GM19455 (cell line): ENCODE measurements at regions not wholly inside any gene's neighbourhood (a gene's known extent, or its start where the extent isn't known, plus 50 kb on each side); places are given as distances from the start of the nearest gene placed in this dataset.

ENCODE experiments used
- ATAC-seq: cut with Tn5 transposase; IDR thresholded peaks from one replicate; pipeline ENCODE4 v1.9.1; 2021; ENCODE audit not compliant: unreplicated experiment

DNA sequence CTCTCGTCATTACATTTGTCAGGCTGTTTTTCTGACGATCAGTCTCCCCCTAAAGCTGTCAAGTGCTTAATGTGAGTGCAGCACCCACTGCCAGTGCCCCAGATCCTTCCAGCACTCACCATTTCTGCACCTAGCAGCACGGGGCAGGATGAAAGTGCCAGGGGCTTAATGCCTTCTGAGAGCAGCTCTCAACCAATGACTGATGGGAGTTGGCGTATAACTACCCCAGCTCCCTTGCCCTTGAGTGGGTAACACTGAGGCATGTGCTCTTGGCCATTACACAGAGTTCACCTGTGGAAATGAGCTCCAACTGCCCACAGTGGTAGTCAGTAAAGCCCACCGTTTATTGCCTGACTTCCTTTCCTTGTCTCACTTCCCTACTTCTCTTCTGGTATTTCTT is 226.2 kb upstream of the BCOR start:
- no peak for ATAC-seq

DNA sequence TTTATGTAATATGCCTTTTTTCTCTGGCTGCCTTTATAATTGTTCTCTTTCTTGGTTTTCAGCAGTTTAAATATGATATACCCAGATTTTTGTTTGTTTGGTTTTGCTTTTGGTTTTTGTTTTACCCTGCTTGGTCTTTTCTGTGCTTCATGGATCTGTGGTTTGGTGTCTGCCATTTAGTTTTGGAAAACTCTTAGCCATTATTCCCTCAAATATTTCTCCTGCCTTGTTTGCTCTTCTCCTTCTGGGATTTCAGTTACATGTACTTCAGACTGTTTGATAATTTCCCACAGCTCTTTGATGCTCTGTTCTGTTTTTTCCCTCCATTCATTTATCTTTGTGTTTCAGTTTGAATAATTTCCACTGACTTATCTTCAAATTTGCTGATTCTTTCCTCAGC is 223.1 kb upstream of the BCOR start:
- no peak for ATAC-seq

DNA sequence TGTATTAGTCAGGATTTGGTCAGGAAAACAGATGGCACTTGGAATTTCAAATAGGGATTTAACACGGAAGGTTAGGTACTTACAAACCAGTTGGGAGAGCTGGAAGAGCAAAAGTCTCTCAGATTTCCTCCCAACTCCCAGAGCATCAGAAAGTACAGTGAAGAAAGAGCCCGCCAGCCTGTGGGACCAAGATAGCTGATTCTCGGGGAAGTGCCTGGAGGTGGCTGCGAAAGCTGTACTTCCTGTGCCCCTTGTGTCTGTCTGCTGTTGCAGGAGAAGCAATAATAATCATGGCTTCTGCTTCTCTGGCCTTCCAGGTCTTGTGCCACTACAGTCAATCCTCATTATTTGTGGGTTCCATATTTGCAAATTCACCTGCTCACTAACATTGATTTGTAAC is 221.0 kb upstream of the BCOR start:
- ATAC-seq: no peak

DNA sequence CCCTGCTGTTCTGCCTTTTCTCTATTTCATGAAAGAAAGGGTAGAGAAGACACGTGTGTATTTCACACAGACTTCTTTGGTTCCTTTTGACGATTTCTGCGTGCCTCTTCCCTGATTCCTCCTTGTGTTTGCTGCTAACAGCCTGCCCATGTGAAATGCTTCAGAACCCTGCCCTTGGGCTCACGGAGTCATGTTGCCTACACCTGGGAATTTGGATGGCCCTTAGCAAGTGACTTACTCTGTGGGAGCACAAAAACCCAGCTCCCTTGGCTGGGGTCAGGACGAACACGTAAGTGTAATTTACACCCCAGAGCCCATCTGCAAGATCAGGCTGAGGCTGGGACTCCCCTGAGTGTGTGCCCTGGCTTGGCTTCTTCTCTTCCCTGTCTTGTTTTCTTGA is 220.3 kb upstream of the BCOR start:
- ATAC-seq: no peak

- ATAC-seq: no peak
Measured at GRCh38 chrX:40316502-40316901, 218.7 kb upstream of the BCOR start.

DNA sequence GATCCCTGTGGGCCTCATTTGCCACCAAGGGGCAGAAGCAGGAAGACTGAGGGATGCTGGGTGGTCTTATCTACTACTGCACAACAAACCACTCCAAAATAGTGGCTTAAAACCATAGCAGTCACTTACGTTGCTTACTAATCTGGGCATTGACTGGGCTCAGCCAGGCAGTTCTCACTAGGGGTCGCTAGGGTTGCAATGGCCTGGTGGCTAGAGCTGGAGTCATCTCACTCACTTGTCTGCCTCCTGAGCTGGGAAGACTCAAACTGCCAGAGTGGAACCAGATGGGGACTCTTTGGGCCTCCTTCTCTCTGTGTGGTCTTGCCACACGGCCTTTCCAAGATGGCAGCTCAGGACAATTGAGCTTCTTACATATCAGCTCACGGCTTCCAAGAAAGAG is 216.3 kb upstream of the BCOR start:
- ATAC-seq: no peak

DNA sequence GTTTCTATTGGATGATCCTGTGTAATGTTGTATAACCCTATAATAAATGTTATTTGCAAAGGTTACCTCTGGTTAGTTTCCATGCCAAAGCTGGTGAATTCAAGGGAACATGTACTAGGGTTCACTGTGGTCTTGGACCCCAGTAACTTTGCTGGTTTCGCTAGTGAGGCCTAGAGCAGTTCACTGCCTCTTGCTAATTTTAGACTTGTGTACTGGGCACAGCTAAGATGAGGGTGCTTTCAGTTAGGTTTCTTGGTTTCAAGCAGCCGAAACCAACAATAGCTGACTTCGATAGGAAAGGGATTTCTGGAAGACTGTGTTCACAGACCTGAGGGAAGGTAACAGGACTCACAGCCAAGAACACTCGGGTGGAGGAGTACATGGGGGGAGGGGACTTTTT is 215.5 kb upstream of the BCOR start:
- no peak for ATAC-seq

- no peak for ATAC-seq
Measured at GRCh38 chrX:40310447-40310846, 212.7 kb upstream of the BCOR start.

DNA sequence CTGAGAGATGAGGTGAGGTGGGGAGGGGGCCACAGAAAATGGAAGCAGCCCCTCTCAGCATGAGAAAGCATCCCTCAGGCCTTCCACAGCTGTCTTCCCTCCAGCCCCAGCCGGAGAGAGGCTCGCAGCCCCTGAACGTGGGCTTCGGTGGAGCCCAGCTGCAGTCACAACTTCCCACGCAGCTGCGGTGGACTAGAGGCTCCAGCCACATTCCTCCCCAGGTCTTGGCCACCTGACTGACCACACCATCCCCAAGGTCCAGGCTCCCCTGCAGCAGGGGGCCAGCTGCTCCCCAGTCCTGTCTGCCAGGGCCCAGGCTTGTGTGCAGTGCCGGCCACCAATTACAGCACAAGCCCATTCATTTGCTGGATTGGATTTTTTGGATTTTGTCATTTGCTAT is 212.3 kb upstream of the BCOR start:
- ATAC-seq: no peak

DNA sequence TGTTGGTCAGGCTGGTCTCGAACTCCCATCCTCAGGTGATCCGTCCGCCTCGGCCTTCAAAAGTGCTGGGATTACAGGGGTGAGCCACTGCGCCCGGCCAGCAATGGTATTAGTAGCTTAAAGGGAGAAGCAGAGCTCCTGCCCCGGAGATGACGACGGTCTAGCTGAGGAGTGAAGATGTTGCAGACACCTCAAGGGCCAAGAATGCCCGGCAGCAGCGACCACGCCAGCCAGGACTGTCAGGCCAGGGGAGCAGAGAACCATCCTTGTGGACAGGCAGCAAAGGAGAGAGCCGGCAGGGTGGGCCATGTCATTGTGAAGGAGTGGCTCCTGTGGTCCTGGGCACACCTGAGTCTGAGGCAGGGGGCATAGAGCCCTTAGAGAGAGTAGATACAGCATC is 210.1 kb upstream of the BCOR start:
- no peak for ATAC-seq

DNA sequence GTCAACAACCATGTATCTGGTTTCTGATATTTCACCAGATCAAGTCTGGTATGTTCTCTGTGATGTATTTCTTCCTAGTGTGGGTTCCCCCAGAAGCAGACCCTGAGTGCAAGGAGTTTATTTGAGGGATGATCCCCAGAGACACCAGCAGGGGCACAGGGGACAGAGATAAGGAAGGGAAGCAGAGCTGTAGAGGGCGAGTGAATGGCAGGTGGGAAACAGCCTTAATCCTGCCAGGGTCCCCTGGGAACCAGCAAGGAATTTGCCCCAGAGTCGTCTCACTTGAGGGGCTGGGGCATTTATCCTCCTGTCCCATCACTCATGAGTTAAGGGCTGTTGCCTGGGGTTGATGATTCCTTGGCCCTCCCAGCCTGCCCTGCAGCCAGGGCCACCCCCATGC is 206.4 kb upstream of the BCOR start:
- ATAC-seq: no peak

- ATAC-seq: no peak
Measured at GRCh38 chrX:40303256-40304077, 205.7 kb upstream of the BCOR start.

DNA sequence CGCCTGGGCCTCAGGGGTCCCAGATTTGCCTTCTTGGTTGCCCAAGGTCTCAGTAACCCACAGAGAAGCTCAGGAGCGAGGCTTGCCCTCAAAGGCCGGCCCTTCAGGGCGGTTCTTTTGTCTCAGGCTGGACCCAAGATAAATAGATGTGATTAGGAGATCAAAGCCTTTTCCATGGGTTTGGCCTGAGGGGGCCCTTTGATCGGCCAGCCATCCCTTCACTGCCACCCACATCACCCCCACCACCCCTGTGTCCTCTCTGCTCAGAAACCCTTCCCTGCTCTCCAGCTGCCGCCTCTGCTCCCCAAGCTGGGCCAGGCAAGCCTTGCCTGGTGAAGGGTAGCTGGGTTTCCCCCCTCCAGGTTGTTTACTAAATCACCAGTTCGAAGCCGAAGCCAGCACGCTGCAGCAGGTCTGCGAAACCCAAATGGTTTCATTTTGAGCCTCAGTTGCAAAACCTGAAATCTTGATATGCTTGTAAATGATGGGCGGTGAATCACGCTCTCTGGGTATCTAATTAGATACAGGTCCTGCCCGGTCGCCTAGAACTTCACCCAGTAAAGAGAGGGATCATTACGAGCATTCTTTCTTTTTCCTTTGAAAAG is 202.6 kb upstream of the BCOR start:
- ATAC-seq: no peak

DNA sequence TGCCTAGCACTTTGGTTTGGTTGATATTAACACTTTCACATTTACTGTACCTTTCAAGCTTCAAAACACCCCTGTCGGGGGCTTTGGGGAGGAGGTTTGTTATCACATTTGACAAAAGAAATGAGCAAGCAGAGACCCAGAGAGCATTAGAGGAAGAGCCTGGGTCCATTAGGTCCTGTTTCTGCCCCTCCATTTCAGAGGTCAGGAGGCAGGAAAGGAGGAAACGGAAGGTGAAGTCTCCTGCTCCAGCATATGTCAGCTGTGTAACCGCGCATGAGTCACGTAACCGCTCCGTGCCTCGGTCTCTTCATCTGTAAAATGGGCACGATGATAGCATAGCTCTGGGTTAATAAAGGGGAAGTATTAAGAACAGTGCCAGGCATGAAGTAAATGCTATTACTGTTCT is 201.9 kb upstream of the BCOR start:
- no peak for ATAC-seq

DNA sequence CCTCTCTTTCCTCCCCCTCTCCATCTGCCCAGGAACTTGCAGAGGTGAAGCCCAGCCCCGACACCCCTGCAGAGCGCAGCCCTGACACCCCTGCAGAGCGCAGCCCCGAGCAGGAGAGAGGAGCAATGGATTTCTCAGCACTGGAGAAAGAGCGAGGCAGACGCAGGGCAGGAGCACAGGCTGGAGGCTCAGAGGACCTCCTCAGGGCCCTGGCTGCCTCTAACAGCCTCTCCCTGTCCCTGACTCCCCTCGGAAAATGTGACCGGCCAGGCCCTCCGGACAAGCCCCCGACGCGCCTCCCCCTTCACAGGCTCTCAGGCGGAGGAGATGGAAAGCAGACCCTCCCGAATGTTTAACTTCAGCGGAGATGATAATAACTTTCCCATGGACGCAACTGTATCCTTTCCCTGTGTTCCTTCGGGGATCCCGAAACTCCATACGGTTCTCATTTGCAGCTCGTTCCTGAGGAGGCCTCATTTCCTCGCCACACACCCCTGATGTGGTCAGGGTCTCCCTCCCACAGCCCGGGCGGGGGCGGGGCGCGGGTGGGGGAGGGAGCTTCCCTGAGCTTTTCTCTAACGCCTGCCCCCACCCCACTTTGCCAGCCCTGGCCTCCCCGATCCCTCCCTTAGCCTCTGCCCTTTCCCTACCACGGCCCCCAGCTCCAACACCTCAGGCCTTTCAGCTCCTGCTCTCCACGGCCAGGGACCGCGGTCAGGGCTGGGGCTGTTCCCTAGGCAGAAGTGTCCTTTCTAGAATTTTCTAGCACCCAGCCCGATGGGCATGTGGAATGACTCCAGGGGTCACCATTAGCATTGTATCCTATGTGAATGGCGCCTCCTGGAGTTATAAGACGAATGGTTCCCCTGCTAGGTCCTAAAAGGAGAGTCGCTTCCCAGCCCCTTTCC is 201.1 kb upstream of the BCOR start:
- ATAC-seq: no peak

DNA sequence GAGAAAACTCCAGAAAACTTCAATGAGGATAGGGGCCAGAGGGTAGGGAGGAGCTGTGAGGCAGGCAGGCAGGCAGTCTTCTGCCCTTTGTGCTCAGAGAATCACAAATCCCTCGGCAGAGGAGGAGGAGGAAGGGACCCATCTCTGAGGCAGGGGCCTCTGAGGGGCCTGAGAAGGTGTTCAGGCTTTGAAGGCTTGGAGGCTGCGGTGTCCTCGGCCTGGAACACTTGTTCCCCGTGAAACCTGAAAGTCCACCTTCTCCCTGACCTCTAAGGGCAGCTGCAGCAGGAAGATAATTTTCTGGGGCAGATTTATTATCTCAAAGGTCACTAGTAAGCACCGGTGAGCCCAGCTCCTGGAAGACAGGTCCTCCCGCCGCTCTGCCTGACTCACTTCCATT is 200.3 kb upstream of the BCOR start:
- ATAC-seq: no peak

GRCh38 chrX:40291553-40291952 is 193.8 kb upstream of the BCOR start:
- no peak for ATAC-seq

DNA sequence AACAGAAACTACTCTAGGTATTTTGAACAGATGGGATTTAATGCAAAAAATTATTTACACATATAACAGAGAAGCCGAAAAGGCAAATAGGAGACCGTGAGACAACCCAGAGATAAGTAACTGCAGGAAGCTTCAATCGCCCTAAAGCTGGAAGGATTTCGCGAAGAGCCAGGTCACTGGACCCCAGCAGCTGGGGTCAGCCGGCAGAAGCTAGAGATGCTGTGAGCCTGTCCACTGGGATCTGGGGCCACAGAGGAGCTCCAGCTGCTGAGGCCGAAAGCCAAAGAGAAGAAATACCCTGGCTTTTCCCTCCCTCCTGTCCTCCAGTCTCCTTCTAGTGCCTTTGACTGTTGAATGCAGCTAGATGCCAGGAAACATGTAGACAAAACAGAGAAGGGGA is 192.8 kb upstream of the BCOR start:
- no peak for ATAC-seq

GRCh38 chrX:40285876-40286275 is 188.1 kb upstream of the BCOR start:
- no peak for ATAC-seq

GRCh38 chrX:40284852-40285251 is 187.1 kb upstream of the BCOR start:
- ATAC-seq: no peak

DNA sequence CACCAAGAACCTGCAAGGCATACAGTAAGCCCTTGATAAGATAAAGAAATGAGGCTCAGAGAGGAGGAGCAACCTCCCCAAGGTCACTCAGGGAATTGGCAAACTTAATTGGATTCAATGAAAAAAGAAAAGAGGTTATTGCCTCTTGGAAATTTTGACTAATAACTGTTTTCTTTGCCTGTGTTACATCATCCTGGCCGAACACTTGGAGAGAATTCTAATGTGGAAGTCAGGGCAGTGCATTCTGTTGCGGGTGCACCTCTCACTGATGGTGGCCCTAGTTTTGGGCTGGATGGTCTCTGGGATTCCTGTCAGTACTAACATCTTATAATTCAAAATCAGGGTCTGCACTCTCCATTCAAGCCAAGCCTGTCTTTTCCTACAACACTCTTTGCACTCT is 186.2 kb upstream of the BCOR start:
- no peak for ATAC-seq
